GM12878 (cell line): ENCODE measurements at regions not wholly inside any gene's neighbourhood (a gene's known extent, or its start where the extent isn't known, plus 50 kb on each side); places are given as distances from the start of the nearest gene placed in this dataset.

Experiments
- BMI1 ChIP-seq: fragments of 450-650 bp; IDR thresholded peaks from 2 replicates; pipeline ENCODE4 v1.6.1; 2016; ENCODE audit warnings: mild to moderate bottlenecking, moderate library complexity, borderline replicate concordance
- CHD4 ChIP-seq: fragments of 200-600 bp; sonication (generic); IDR thresholded peaks from 2 replicates; pipeline ENCODE4 v1.6.1; 2016; ENCODE audit warnings: mild to moderate bottlenecking
- CTCF ChIP-seq, 3 experiments: IDR thresholded peaks in 2 of 3; conservative IDR thresholded peaks in 1 of 3; 2 replicates each; pipeline ENCODE4 v1.5.1; 2011; ENCODE audit warnings: low read depth in 3 of 3, low read length in 3 of 3, mild to moderate bottlenecking in 3 of 3, control low read depth in 2 of 3, moderate library complexity in 2 of 3, inconsistent platforms in 1 of 3, mixed read lengths in 1 of 3; ENCODE audit not compliant: control insufficient read depth in 2 of 3, insufficient read depth in 1 of 3; ENCODE audit errors: extremely low read depth in 1 of 3
- ELK1 ChIP-seq: IDR thresholded peaks from 2 replicates; pipeline ENCODE4 v1.6.1; 2012; ENCODE audit warnings: low read depth, low read length, improper control_type of control experiment
- EZH2 ChIP-seq: IDR thresholded peaks from 2 replicates; pipeline ENCODE4 v1.6.1; 2012; ENCODE audit warnings: low read depth, mild to moderate bottlenecking, control low read depth, inconsistent platforms, low read length, borderline replicate concordance; ENCODE audit not compliant: control insufficient read depth
- NRF1 ChIP-seq: conservative IDR thresholded peaks from 2 replicates; pipeline ENCODE4 v1.6.1; 2011; ENCODE audit warnings: mild to moderate bottlenecking, low read depth, low read length, improper control_type of control experiment
- POLR2A ChIP-seq: IDR thresholded peaks from 2 replicates; pipeline ENCODE4 v1.6.1; 2011; ENCODE audit warnings: low read depth, mild to moderate bottlenecking, low read length
- POLR2AphosphoS2 ChIP-seq: IDR thresholded peaks from 2 replicates; pipeline ENCODE4 v1.6.1; 2011; ENCODE audit warnings: low read depth, mild to moderate bottlenecking, low read length, improper control_type of control experiment, moderate library complexity
- RBBP5 ChIP-seq: fragments of 200-600 bp; sonication (generic); conservative IDR thresholded peaks from 2 replicates; pipeline ENCODE4 v1.6.1; 2016
- SRF ChIP-seq, 2 experiments: IDR thresholded peaks; 2 replicates each; pipeline ENCODE4 v1.6.1; 2011; ENCODE audit warnings: low read depth in 2 of 2, low read length in 2 of 2, mild to moderate bottlenecking in 1 of 2, moderate library complexity in 1 of 2
- TARDBP ChIP-seq: IDR thresholded peaks from 2 replicates; pipeline ENCODE4 v1.6.1; 2016; ENCODE audit warnings: borderline replicate concordance

GRCh38 chr17:69884356-69884755, 190.7 kb upstream of the KCNJ16 start:
- TF ChIP-seq SRF (IDR thresholded peaks at IDR 0.05; ENCODE audit: low read depth in 2 of 2, low read length in 2 of 2) (no peak), NRF1 (no peak), POLR2A (no peak), EZH2 (no peak), POLR2AphosphoS2 (no peak), TARDBP (no peak), BMI1 (no peak), ELK1 (no peak), CTCF (IDR thresholded peaks at IDR 0.05 in 2 of 3, conservative IDR thresholded peaks at IDR 0.05 in 1 of 3; ENCODE audit: control insufficient read depth in 2 of 3, extremely low read depth in 1 of 3, insufficient read depth in 1 of 3, low read depth in 3 of 3, low read length in 3 of 3) (no peak), RBBP5 (no peak), CHD4 (no peak)
